ENCODE measurements at regions not wholly inside any gene's neighbourhood (a gene's known extent, or its start where the extent isn't known, plus 50 kb on each side); places are given as distances from the start of the nearest gene placed in this dataset.
"Not testable (repeated sequence)": the region's sequence is repeated elsewhere in the genome, so short reads cannot be mapped to it uniquely, and the experiment has no call there.

DNA sequence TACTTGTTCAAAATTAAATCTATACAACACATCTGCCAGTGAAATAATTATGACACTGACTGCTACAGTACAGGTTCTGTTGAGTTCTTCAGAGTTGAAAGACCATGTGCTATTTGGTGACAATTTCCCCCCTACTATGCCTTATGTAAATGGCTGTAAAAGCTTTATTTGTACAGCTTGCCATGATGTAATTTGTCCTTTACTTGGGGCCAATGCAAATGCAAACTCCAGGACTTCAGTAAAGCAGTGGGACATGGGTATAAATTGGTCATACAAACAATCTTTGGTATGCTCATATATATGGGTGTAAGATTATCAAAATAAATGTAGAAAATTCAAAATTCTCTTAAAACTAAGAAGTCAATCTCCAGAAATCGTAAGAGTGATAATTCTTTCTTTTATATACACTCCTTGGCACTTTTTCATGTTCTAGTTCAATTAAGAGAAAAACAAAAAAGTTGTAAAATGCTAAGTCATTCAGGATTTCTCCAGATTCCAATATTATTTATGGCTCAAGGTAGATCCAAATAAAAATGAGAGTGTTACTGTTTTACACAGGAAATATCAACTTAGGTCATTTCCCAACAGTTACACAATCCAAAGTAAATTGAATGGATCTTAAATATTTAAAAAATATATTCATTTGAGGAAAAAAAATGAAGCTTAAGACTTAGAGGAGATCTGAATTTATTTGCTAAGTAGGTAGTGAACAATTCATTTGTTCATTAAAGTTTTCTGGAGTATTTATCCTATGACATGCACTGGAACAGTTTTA, 1310.5 kb upstream of the CITED2 start:
- no peak for DNase-seq (ENCODE audit: low read depth in 2 of 2)

DNA sequence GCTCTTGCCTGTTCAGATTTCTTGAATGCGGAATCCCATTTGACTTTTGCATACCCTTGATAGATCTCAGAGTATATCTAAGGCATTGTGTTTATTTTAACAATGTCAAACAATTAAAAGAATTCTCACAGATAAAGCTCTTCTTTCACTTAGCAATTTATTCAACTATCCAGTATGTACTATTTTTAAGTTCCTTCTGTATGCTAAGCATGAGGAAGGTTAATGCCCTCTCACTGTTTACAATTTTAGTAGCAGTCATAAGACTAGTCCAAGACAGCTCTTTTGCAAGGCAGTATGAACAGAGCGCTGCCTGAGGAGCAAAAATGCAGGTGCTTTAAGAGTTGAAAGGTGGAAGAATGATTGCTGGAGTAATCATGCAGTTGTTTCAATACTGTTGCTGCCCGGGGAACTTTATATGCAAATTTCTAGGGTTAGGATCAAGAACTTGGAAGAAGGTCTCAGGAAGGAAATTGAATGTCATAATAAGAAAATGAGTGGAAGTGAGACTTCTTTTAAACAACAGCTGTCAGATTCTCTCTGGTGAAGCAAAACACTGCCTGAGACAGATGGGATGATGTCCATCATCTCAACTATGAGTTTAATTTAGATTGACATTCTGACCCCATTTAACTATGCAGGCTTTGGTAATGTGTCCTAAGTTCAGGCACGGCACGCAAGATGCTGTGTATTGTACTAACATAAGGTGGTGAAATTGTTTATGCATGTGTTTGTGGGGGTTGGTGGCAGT, 1303.5 kb upstream of the CITED2 start:
- DNase-seq (ENCODE audit: low read depth in 2 of 2): no peak

DNA sequence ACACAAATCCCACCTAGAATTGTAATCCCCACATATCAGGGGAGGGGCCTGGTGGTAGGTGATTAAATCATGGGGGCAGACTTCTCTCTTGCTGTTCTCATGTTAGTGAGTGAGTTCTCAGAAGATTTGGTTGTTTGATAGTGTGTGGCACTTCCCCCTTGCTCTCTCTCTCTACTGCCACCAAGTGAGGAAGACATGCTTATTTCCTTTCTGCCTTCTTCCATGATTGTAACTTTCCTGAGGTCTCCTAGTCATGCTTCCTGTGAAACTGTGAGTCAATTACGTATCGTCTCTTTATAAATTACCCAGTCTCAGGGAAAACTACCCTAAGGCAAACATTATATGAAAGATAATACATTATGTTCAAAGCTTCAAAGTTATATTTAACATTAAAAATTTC, 1297.5 kb upstream of the CITED2 start:
- DNase-seq (ENCODE audit: low read depth in 2 of 2): no peak

DNA sequence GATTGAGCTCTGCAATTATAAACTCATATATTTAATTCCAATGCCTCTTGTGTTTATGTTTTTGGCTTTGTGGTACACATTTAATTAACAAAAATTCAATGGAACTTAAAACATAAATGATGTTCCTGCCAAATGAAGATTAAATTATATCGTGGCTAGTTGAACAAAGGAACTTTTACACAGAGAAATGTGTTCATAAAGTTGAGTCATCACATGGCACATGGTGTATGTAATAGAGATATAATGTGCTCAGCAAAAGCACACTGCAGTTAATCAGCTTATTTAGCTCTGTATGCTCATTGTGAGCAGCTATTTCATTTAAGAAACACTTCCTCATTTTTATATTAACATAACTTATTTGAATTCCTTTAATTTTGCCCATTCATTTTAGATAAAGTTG, 1295.6 kb upstream of the CITED2 start:
- DNase-seq (ENCODE audit: low read depth in 2 of 2): no peak

DNA sequence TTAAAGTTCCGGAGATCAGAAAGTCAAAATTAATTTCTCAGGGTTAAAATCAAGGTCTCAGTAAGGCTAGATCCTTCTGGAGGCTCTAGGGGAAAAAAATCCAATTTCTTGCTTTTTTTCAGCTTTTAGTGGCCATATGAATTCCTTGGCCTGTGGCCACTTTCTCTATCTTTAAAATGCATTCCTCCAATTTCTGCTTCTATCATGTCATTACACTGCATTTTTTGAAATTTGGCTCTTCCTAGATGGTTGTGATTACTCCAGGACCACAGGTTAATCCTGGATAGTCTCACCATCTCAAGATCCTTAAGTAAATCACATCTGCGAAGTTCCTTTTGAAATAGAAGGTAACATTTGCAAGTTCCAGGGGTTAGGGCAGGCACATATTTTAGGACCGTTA, 1294.9 kb upstream of the CITED2 start:
- no peak for DNase-seq (ENCODE audit: low read depth in 2 of 2)

DNA sequence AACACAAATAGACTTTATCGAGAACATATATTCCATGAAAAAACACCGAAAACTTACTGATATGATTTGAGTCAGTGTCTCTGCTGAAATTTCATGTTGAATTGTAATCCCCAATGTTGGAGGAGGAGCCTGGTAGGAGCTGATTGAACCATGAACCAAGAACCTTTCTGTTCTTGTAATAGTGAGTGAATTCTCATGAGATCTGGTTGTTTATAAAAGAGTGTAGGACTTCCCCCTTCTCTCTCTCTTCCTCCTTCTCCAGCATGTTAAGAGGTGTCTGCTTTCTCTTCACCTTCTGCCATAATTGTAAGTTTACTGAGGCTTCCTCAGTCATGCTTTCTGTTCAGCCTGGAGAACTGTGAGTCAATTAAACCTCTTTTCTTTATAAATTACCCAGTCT, 1289.3 kb upstream of the CITED2 start:
- no peak for DNase-seq (ENCODE audit: low read depth in 2 of 2)

DNA sequence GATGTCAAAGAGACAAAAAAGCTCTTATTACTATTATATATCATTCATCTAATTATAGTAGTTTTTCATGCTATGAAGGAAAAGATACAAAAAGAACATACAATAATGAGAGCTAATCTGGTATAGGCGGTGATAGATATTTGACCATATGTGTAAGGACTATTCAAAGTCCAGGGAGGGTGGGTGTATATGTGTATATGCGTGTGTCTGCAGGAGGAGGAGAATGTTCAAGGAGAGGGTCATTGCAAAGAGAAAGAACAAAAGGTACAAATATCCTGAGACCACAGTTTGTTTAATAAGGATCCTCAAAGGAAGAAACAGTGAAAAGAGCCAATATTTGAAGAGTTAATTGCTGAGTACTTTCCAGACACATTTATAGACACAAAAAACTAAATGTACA, 1288.6 kb upstream of the CITED2 start:
- DNase-seq (ENCODE audit: low read depth in 2 of 2): no peak

DNA sequence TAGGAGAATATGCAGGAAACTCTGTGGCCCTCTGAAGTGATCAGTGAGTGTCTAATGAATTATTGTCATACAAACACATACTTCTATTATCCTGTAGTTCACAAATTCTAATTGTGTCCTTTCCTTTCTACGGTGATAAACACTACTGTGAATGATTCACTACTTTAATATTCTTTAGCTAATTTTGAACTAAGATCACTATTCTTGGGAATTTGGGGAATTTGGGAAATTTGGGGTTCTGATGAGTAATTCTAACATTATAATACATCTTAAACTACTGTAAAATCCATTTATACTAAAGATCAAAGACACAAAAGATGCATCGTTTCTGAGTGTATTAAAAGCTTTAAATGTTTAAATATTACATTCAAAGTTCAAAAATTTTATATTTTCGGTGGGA, 1287.2 kb upstream of the CITED2 start:
- DNase-seq (ENCODE audit: low read depth in 2 of 2): no peak

DNA sequence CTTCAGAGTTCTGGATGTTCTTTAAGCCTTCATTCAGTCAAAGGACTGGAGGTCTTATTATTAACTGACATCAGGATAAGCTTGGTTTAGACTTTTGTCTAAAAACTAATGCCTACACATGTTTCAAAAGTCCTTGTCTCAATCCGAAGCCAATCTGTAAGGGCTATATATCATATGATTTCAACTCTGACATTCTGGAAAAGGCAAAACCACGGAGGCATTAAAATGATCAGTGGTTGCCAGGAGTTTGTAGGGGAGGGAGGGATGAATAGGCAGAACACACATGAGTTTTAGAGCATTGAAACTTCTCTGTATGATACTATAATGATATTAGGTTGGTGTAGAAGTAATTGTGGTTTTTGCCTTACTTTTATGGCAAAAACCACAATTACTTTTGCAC, 1285.8 kb upstream of the CITED2 start:
- no peak for DNase-seq (ENCODE audit: low read depth in 2 of 2)

DNA sequence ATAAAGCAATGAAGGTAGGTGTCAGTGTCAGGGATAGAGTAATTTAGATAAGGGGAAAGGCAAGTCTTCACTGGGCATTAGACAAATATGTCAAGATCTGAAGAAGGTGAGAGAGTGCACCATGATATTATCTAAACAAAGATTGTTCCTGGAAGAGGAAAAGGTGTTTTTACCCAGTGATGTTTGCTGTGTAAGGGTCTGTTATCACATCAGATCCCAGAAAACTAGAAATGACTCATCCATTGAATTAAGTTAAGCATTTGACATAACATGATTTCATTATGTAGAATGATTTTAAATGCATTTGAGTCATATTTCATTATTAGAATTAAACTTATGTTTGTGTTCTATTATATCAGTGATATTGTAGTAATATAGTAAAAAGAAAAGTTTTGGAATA, 1279.5 kb upstream of the CITED2 start:
- DNase-seq (ENCODE audit: low read depth in 2 of 2): no peak

DNA sequence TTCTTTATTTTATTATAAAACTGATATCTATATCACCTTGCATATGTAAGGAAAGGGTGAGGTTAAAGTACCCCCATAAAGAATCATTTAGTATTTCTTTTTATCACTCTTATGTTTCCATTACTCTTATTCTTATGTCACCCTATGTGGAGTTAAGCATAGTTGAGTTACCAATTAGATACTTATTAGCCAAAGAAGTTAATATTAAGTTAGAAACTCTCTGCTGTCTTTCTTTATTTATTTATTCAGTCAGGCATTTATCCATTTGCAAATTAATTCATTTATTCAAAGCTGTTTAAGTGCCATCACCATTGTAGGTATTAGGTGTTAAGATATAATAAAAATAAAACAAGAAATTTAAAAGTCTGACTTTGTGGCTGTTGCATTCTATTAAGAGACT, 1279.1 kb upstream of the CITED2 start:
- DNase-seq (ENCODE audit: low read depth in 2 of 2): no peak

DNA sequence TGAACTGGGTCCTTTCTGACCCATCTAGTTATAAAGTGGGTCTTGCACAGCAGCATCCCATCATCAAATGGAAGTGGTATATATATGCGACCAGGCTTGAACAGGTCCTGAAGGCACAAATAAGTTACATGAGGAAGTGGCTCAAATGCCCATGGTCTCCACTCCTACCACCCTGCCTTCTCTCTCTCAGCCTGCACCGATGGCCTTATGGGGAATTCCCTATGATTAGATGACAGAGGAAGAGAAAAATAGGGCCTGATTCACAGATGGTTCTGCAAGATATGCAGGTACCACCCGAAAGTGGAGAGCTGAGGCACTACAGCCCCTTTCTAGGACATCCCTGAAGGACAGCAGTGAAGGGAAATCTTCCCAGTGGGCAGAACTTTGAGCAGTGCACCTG, 1275.1 kb upstream of the CITED2 start:
- not testable (repeated sequence) for DNase-seq (ENCODE audit: low read depth in 2 of 2)

DNA sequence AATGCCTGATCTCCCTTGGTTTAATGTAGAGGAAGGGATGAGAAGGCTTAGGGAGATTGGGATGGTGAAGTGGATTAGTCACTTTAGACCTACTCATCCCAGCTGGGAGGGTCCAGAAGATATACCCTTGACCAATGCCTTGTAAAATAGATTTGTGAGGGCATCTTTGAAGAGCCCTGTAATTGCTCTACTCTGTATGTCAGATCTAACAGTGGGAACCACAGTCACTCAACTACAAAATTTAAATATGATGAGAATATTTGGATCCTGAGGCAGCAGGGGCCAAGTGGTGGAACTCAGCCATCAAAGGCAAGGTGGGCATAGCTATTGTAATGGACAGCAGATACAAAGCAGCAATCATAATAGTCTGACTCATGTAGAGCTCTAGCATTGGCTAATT, 1272.9 kb upstream of the CITED2 start:
- DNase-seq (ENCODE audit: low read depth in 2 of 2): not testable (repeated sequence)

DNA sequence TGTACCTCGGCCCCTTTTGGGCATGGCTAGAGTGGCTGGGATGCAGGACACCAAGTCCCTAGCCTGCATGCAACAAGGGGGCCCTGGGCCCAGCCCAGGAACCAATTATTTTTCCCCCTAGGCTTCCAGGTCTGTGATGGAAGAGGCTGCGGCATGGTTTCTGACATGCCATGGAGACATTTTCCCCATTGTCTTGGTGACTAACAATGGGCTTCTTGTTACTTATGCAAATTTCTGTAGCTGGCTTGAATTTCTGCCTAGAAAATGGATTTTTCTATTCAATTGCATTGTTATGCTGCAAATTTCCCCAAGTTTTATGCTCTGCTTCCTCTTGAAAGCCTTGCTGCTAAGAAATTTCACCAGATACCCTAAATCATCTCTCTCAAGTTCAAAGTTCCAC, 1269.6 kb upstream of the CITED2 start:
- DNase-seq (ENCODE audit: low read depth in 2 of 2): no peak

DNA sequence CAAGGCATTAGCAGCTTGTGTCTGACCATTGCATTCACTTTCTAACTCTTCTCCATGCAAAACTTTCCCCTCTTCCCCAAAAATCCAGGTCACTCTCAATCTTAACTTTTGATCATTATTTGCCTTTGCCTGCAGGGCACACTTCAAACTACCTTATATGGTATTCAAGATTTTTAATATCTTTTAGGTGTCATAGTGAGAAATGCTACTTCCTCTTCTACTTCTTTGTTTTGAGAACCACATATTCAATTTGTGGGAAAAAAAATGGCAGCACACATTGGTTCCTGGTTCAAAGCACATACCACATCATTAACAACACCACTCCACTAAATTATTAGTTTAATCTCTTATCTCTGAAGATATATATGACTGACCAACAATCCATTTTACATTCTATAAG, 1267.0 kb upstream of the CITED2 start:
- DNase-seq (ENCODE audit: low read depth in 2 of 2): no peak

DNA sequence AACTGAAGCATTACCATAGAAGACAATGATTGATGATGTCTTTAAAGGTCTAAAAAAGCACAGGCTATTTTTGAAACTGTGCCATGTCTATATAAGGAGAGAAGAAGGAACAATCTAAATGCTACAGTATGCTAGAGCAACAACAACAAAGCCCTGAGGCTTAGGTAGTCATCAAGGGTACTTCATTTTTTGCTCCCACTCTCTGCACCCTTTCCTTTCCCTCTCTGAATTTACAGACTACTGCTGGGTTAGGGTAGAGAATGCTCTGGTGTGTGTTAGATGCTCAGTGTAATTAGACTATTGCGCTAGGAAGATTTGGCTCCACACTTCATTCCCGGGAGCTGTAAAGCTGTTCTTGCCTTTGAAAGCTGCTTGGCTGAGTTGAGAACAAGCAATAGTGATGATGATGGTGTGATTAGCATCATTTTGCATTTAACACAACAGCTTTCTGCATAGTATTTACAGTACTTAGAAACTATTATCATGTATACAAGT, 1262.5 kb upstream of the CITED2 start:
- DNase-seq (ENCODE audit: low read depth in 2 of 2): no peak

DNA sequence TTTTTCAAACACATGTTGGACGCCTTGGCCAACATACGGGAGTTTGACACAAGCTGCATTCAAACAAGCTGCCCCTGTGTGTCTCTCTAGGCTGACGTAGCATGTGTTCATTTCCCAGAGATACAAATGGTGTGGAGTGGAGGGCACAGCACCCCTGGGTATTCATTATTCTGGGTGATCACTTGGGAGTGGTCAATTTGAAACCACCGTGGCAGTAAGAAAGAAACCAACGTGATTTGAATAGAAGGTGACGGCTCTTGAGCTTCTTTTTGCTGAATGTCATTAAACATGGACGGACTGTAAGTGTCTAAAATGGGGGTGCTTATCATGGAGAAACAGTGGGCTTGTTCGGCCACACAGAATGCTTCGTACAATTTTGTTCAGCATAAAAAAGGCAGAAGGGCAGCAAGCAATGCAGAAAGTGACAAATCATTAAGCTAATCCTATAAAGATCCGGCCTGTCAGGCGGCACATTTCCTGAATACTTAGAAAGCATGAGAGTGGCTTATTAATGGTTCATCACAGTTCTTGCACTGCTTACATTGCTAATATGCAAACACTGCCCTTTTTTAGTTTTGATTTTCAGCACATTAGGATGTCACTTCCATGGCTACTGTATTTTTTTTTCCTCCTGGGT, 1261.9 kb upstream of the CITED2 start:
- no peak for DNase-seq (ENCODE audit: low read depth in 2 of 2)

DNA sequence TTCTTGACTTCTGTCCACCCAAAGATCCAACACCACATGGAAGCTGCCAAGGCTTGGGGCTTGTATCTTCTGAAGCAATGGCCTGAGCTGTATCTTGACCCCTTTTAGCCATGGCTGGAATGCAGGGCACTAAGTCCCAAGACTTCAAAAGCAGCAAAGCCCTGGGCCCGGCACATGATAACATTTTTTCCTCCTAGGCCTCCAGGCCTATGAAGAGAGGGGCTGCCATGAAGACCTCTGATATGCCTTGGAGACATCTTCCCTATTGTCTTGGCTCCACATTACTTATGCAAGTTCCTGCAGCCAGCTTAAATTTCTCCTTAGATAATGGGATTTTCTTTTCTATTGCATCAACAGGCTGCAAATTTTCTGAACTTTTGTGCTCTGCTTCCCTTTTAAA, 1252.6 kb upstream of the CITED2 start:
- no peak for DNase-seq (ENCODE audit: low read depth in 2 of 2)

DNA sequence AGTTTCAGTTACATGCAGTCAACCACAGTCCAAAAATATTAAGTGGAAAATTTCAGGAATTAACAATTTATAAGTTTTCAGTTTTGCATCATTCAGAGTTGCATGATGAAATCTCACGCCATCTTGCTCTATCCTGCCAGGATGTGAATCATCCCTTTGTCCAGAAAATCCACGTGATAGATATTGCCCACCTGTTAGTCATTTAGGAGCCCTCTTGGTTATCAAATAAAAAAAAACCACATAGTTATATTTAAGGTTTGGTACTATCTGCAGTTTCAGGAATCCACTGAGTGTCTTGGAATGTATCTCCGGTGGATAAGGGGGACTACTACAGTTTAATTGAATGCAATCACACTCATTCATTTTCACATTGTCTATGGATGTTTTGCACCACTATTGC, 1249.0 kb upstream of the CITED2 start:
- no peak for DNase-seq (ENCODE audit: low read depth in 2 of 2)

DNA sequence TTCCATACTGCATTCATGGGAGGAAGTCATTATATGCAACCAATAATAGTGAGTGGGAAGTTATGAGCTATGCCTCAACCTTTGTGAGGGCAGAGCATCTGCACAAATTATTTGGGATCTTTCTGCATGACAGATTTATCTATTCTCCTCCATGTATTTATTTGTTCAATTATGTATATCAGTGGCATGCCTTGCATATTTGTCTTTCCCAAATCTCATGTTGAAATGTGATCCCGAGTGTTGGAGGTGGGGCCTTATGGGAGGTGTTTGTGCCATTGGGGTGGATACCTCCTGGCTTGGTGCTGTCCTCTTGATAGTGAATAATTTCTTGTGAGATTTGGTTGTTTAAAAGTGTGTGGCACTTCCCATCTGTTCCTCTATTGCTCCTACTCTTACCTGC, 1246.0 kb upstream of the CITED2 start:
- DNase-seq (ENCODE audit: low read depth in 2 of 2): no peak

DNA sequence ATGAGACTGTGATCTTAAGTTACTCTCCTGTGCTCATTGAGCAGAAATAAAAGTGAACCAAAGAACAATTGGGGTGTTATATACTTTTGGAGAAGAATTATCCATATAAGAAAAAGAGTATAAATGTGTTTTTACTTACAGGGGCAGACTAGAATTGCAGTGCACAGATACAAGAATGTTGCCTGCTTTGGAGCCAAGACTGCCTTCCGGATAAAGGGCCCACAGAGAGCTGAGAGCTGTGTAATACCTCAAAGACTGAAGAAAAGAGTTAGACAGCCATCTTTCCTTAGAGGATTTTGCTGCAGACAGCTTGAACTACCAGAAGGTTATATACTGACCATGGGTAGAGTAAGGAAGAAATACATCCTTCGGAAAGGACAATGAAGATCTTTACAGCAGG, 1235.5 kb upstream of the CITED2 start:
- no peak for DNase-seq (ENCODE audit: low read depth in 2 of 2)

DNA sequence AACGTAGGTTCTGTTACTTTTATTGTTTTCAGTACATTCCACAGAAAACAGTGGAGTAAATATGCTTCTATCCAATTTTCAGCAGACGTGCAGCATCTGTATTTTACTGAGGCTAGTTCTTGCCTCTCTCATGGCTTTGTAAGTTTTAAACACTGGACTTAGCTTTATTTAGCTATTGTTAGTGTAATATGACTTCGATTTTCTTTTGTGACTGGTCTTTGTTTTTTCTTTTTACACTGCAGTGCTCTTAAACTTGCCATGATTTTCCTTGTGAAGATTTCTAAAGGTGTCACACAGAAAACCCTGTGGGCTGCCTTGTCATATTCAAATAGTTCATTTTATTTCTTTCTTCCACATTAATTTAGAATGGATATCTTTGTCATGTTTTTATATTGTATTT, 1234.9 kb upstream of the CITED2 start:
- no peak for DNase-seq (ENCODE audit: low read depth in 2 of 2)

DNA sequence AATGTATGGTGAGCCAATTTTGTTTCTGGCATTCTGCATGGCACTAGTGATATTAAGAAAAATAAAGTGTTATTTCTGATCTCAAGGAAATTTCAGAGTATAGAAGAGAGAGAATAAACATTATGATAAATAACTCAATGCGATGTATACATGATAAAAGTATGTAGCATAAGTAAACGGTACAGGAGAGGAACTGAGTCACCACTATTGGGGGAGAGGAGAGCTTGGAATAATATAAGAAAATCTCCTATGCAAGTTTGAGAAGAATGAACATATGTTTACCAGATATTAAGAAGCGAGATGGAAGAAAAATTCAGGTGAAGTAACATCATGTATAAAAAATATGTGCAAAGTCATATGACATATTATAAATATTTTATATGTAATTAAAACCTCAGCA, 1230.3 kb upstream of the CITED2 start:
- no peak for DNase-seq (ENCODE audit: low read depth in 2 of 2)
